Keratinocyte (primary cell): ENCODE measurements at regions not wholly inside any gene's neighbourhood (a gene's known extent, or its start where the extent isn't known, plus 50 kb on each side); places are given as distances from the start of the nearest gene placed in this dataset.

Experiments used
- DNase-seq: peaks from one replicate; pipeline ENCODE4 v3.0.0-alpha.2; 2011; ENCODE audit warnings: low read depth, missing footprints, low spot score
- FAIRE-seq: peaks from 2 replicates; lab custom pipeline; 2011; peaks lifted over from hg19 to GRCh38; lab: Jason Lieb, UNC
- H2AFZ ChIP-seq: 2 replicates; pipeline ENCODE4 v1.6.0; 2012; ENCODE audit warnings: low read length, control low read depth, inconsistent platforms; ENCODE audit not compliant: control insufficient read depth
- H3K27ac ChIP-seq: 2 replicates; pipeline ENCODE4 v1.5.1; 2011; ENCODE audit warnings: low read length; ENCODE audit not compliant: control insufficient read depth, insufficient read depth
- H3K27me3 ChIP-seq: 3 replicates; pipeline ENCODE4 v1.6.0; 2011; ENCODE audit warnings: low read length; ENCODE audit not compliant: control insufficient read depth, insufficient read depth; ENCODE audit errors: extremely low read depth
- H3K36me3 ChIP-seq, 2 experiments: 2 replicates in 1 of 2; 3 replicates in 1 of 2; pipeline ENCODE4 v1.5.1; 2011; ENCODE audit warnings: low read length in 2 of 2, mild to moderate bottlenecking in 1 of 2; ENCODE audit not compliant: control insufficient read depth in 2 of 2, insufficient read depth in 2 of 2; ENCODE audit errors: extremely low read depth in 1 of 2
- H3K4me1 ChIP-seq: 3 replicates; pipeline ENCODE4 v1.5.1; 2011; ENCODE audit warnings: low read length; ENCODE audit not compliant: control insufficient read depth, insufficient read depth; ENCODE audit errors: extremely low read depth
- H3K4me2 ChIP-seq: 3 replicates; pipeline ENCODE4 v1.6.0; 2011; ENCODE audit warnings: low read depth, low read length; ENCODE audit not compliant: control insufficient read depth, insufficient read depth; ENCODE audit errors: extremely low read depth
- H3K4me3 ChIP-seq, 3 experiments: fragments of 200-600 bp in 1 of 3; sonication (generic) in 1 of 3; 2 replicates in 2 of 3; 3 replicates in 1 of 3; pipeline ENCODE4 v1.5.1; 2011 to 2016; ENCODE audit warnings: low read length in 3 of 3, mild to moderate bottlenecking in 3 of 3, control low read depth in 2 of 3, inconsistent platforms in 1 of 3, low read depth in 1 of 3, mixed read lengths in 1 of 3, mixed run types in 1 of 3, moderate library complexity in 1 of 3; ENCODE audit not compliant: control insufficient read depth in 2 of 3, insufficient read depth in 2 of 3; ENCODE audit errors: extremely low read depth in 1 of 3
- H3K79me2 ChIP-seq: 2 replicates; pipeline ENCODE4 v1.6.0; 2012; ENCODE audit warnings: low read length; ENCODE audit not compliant: control insufficient read depth, insufficient read depth
- H3K9ac ChIP-seq: 3 replicates; pipeline ENCODE4 v1.6.0; 2011; ENCODE audit warnings: low read length; ENCODE audit not compliant: control insufficient read depth, insufficient read depth; ENCODE audit errors: extremely low read depth
- H3K9me1 ChIP-seq: 3 replicates; pipeline ENCODE4 v1.6.0; 2011; ENCODE audit warnings: low read length; ENCODE audit not compliant: control insufficient read depth, insufficient read depth; ENCODE audit errors: extremely low read depth
- H3K9me3 ChIP-seq: 2 replicates; pipeline ENCODE4 v1.5.1; 2012; ENCODE audit warnings: low read depth, low read length; ENCODE audit not compliant: control insufficient read depth
- H4K20me1 ChIP-seq: 3 replicates; pipeline ENCODE4 v1.6.0; 2011; ENCODE audit warnings: low read length; ENCODE audit not compliant: control insufficient read depth, insufficient read depth; ENCODE audit errors: extremely low read depth
- CTCF ChIP-seq, 3 experiments: IDR thresholded peaks in 1 of 3; conservative IDR thresholded peaks in 1 of 3; optimal IDR thresholded peaks in 1 of 3; 2 replicates in 2 of 3; 3 replicates in 1 of 3; pipeline versions ENCODE3 to v1.5.1; 2011; ENCODE audit warnings: low read length in 3 of 3, mild to moderate bottlenecking in 3 of 3, moderate library complexity in 2 of 3, control low read depth in 1 of 3, inconsistent platforms in 1 of 3; ENCODE audit not compliant: insufficient read depth in 2 of 3; ENCODE audit errors: extremely low read depth in 1 of 3
- EZH2 ChIP-seq: IDR thresholded peaks from one replicate; pipeline ENCODE4 v1.6.1; 2012; ENCODE audit warnings: inconsistent platforms, mild to moderate bottlenecking, low read length, moderate library complexity
- dilution Hi-C: fragments of 300-500 bp; cut with MboI; formaldehyde crosslinking; loops from one replicate; pipeline ENCODE4 v1.7.0; 2020; ENCODE audit warnings: low sequenced_read_pairs; ENCODE audit not compliant: extremely low pct_ligation_motif_present

- Histone ChIP-seq H2AFZ (no peak overlapping the region), H3K36me3 (no peaks in the 10 kb centered on the region), H4K20me1 (no peaks in the 10 kb centered on the region), H3K4me3 (no peak overlapping the region), H3K9me3 (no peaks in the 10 kb centered on the region), H3K4me2 (no peak overlapping the region), H3K27ac (no peak overlapping the region), H3K79me2 (no peaks in the 10 kb centered on the region), H3K9me1 (no peaks in the 10 kb centered on the region), H3K27me3 (no peaks in the 10 kb centered on the region), H3K4me1 (no peaks in the 10 kb centered on the region), H3K9ac (no peak overlapping the region)
- dilution Hi-C loops: no loop called here
- TF ChIP-seq EZH2 (no peak), CTCF (optimal IDR thresholded peaks at IDR 0.05 in 1 of 3, IDR thresholded peaks at IDR 0.05 in 1 of 3, conservative IDR thresholded peaks at IDR 0.05 in 1 of 3; ENCODE audit: extremely low read depth in 1 of 3, insufficient read depth in 2 of 3, low read length in 3 of 3) (no peak)
- no peak for DNase-seq
- no peak for FAIRE-seq
These were observed 59.1 kb upstream of the GALNT13 start for GRCh38 chr2:153812632-153813031.

GRCh38 chr2:153818242-153818641, 53.5 kb upstream of the GALNT13 start:
- no peak overlapping the region for H3K27ac ChIP-seq
- DNase-seq: no peak
- H3K4me2 ChIP-seq: no peak overlapping the region
- H3K27me3 ChIP-seq: no peaks in the 10 kb centered on the region
- no peak for FAIRE-seq
- H3K4me3 ChIP-seq: no peak overlapping the region
- no peaks in the 10 kb centered on the region for H3K9me1 ChIP-seq
- no peak overlapping the region for H3K9ac ChIP-seq
- no peak overlapping the region for H2AFZ ChIP-seq
- H4K20me1 ChIP-seq: no peaks in the 10 kb centered on the region
- dilution Hi-C loops: no loop called here
- no peaks in the 10 kb centered on the region for H3K79me2 ChIP-seq
- no peak for TF ChIP-seq EZH2
- no peak for TF ChIP-seq CTCF (optimal IDR thresholded peaks at IDR 0.05 in 1 of 3, IDR thresholded peaks at IDR 0.05 in 1 of 3, conservative IDR thresholded peaks at IDR 0.05 in 1 of 3; ENCODE audit: extremely low read depth in 1 of 3, insufficient read depth in 2 of 3, low read length in 3 of 3)
- peaks cover 3% of the 10 kb centered on the region for H3K9me3 ChIP-seq
- H3K4me1 ChIP-seq: no peaks in the 10 kb centered on the region
- H3K36me3 ChIP-seq: no peaks in the 10 kb centered on the region
